Chondrocyte (in vitro differentiated cells): ENCODE measurements at regions not wholly inside any gene's neighbourhood (a gene's known extent, or its start where the extent isn't known, plus 50 kb on each side); places are given as distances from the start of the nearest gene placed in this dataset.

ENCODE experiments used
- DNase-seq: peaks from one replicate; pipeline ENCODE4 v3.0.0; 2021; ENCODE audit warnings: mixed read lengths, low spot score
- H3K27ac Mint-ChIP-seq: one replicate; pipeline ENCODE4 v1.8.0; 2021; ENCODE audit warnings: mild to moderate bottlenecking, moderate library complexity, mixed read lengths; ENCODE audit not compliant: unreplicated experiment
- H3K27me3 Mint-ChIP-seq: 2 replicates; pipeline ENCODE4 v1.8.0; 2021; ENCODE audit warnings: low read depth, mixed read lengths
- H3K36me3 Mint-ChIP-seq: 2 replicates; pipeline ENCODE4 v1.8.0; 2021; ENCODE audit warnings: low read depth, mixed read lengths
- H3K4me1 Mint-ChIP-seq: 2 replicates; pipeline ENCODE4 v1.8.0; 2021; ENCODE audit warnings: low read depth, mild to moderate bottlenecking, mixed read lengths
- H3K4me3 Mint-ChIP-seq: one replicate; pipeline ENCODE4 v1.8.0; 2021; ENCODE audit warnings: mild to moderate bottlenecking, moderate library complexity, mixed read lengths; ENCODE audit not compliant: unreplicated experiment
- H3K9me3 Mint-ChIP-seq: 2 replicates; pipeline ENCODE4 v1.8.0; 2021; ENCODE audit warnings: low read depth, mixed read lengths
- CTCF ChIP-seq: fragments of 200-600 bp; sonication (generic); IDR thresholded peaks from 2 replicates; pipeline ENCODE4 v1.5.0; 2021; ENCODE audit warnings: antibody characterized with exemption, mild to moderate bottlenecking, moderate library complexity

- peaks cover 15% of the 10 kb centered on the region for H3K9me3 Mint-ChIP-seq
- no peak for TF ChIP-seq CTCF
- no peaks in the 10 kb centered on the region for H3K4me1 Mint-ChIP-seq
- DNase-seq, result no peak
- H3K27ac Mint-ChIP-seq, result no peak overlapping the region
- H3K4me3 Mint-ChIP-seq, result no peak overlapping the region
- H3K27me3 Mint-ChIP-seq, result no peaks in the 10 kb centered on the region
- H3K36me3 Mint-ChIP-seq, result no peaks in the 10 kb centered on the region
These were observed 805.6 kb upstream of the KLHL29 start for GRCh38 chr2:22579341-22579740.

GRCh38 chr2:22582107-22582506 lies 802.9 kb upstream of the KLHL29 start:
- Mint-ChIP-seq H3K27ac (no peak overlapping the region), H3K9me3 (peaks cover 15% of the 10 kb centered on the region), H3K27me3 (no peaks in the 10 kb centered on the region), H3K4me3 (no peak overlapping the region), H3K4me1 (no peaks in the 10 kb centered on the region), H3K36me3 (no peaks in the 10 kb centered on the region)
- TF ChIP-seq CTCF, result no peak
- DNase-seq, result no peak

GRCh38 chr2:22596306-22596705 lies 788.7 kb upstream of the KLHL29 start:
- Mint-ChIP-seq H3K27me3 (no peaks in the 10 kb centered on the region), H3K4me3 (no peak overlapping the region), H3K27ac (no peak overlapping the region), H3K4me1 (no peaks in the 10 kb centered on the region), H3K9me3 (peaks cover 19% of the 10 kb centered on the region), H3K36me3 (peaks cover 4% of the 10 kb centered on the region)
- no peak for TF ChIP-seq CTCF
- DNase-seq, result no peak

GRCh38 chr2:22600156-22600555 lies 784.8 kb upstream of the KLHL29 start:
- no peak for DNase-seq
- H3K4me3 Mint-ChIP-seq, result no peak overlapping the region
- H3K4me1 Mint-ChIP-seq, result no peaks in the 10 kb centered on the region
- H3K27me3 Mint-ChIP-seq, result no peaks in the 10 kb centered on the region
- H3K9me3 Mint-ChIP-seq, result no peaks in the 10 kb centered on the region
- H3K27ac Mint-ChIP-seq, result no peak overlapping the region
- H3K36me3 Mint-ChIP-seq, result no peaks in the 10 kb centered on the region
- no peak for TF ChIP-seq CTCF

GRCh38 chr2:22600999-22601398 lies 784.0 kb upstream of the KLHL29 start:
- no peak for TF ChIP-seq CTCF
- no peaks in the 10 kb centered on the region for H3K27me3 Mint-ChIP-seq
- no peaks in the 10 kb centered on the region for H3K36me3 Mint-ChIP-seq
- no peak overlapping the region for H3K27ac Mint-ChIP-seq
- DNase-seq, result no peak
- no peak overlapping the region for H3K4me3 Mint-ChIP-seq
- H3K4me1 Mint-ChIP-seq, result no peaks in the 10 kb centered on the region
- H3K9me3 Mint-ChIP-seq, result no peaks in the 10 kb centered on the region
